ENCODE measurements at regions not wholly inside any gene's neighbourhood (a gene's known extent, or its start where the extent isn't known, plus 50 kb on each side); places are given as distances from the start of the nearest gene placed in this dataset.

DNA sequence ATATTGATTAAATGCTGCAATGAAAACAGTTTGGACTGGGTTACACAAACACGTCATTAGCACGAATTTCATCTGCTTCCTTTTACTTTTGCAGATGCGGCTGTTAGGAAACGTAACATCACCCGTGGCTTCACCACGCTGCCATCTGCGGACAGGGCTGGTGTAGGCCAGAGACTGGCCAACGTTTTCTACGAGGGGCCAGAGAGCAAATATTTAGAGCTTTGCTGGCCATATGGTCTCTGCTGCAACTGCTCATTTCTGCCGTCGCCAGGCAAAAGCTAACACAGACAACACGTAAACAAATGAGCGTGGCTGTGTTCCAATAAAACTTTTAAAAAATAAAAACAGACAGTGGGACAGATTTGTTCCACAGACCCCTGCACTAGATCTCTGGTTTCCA is 96.6 kb downstream of the ENGASE start:
- DNase-seq (ENCODE audit: low read depth), result no peak
- H3K4me3 ChIP-seq (ENCODE audit: low read length), result no peak overlapping the region
- TF ChIP-seq, protein P1, sequence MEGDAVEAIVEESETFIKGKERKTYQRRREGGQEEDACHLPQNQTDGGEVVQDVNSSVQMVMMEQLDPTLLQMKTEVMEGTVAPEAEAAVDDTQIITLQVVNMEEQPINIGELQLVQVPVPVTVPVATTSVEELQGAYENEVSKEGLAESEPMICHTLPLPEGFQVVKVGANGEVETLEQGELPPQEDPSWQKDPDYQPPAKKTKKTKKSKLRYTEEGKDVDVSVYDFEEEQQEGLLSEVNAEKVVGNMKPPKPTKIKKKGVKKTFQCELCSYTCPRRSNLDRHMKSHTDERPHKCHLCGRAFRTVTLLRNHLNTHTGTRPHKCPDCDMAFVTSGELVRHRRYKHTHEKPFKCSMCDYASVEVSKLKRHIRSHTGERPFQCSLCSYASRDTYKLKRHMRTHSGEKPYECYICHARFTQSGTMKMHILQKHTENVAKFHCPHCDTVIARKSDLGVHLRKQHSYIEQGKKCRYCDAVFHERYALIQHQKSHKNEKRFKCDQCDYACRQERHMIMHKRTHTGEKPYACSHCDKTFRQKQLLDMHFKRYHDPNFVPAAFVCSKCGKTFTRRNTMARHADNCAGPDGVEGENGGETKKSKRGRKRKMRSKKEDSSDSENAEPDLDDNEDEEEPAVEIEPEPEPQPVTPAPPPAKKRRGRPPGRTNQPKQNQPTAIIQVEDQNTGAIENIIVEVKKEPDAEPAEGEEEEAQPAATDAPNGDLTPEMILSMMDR (conservative IDR thresholded peaks at IDR 0.05; ENCODE audit: low read depth, low read length), result no peak

DNA sequence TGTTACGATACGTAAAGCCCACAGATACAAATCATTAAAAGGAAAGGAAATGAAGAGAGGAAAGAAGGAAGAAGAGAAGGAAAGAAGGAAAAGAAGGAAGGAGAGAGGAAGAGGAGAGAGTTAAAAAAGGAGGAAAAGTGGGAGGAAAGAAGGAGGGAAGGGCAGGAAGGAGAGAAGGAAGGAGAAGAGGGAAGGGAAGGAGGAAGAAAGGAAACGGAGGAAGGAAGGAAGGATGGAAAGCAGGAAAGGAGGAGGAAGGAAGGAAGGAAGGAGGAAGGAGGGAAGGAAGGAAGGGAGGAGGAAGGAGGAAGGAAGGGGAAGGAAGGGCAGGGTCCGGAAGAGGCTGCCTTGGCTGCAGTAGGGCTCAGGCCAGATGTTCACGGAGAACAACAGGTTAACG is 95.2 kb downstream of the ENGASE start:
- H3K4me3 ChIP-seq (ENCODE audit: low read length), result no peak overlapping the region
- no peak for DNase-seq (ENCODE audit: low read depth)
- TF ChIP-seq, protein P1 (conservative IDR thresholded peaks at IDR 0.05; ENCODE audit: low read depth, low read length), result no peak

DNA sequence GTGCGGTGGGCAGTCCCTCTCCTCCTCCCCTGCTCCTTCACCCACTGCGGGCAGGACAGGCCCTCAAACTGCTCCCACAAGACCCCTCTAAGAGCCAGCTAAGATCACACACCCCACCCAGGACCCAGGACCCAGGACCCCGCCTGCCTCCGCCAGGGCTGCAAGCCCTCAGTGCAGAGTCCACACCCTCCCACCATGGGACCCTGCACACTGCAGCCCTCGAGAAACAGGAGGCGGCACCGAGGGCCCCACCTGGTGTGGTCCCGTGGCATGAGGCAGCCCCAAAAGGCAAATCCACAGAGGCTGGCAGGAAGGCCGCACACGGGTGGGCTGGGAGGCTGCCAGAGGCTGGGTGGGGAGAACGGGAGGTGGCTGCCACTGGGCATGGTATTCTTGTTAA is 94.7 kb downstream of the ENGASE start:
- TF ChIP-seq, protein P1 (conservative IDR thresholded peaks at IDR 0.05; ENCODE audit: low read depth, low read length), result no peak
- no peak for DNase-seq (ENCODE audit: low read depth)
- no peak overlapping the region for H3K4me3 ChIP-seq (ENCODE audit: low read length)

DNA sequence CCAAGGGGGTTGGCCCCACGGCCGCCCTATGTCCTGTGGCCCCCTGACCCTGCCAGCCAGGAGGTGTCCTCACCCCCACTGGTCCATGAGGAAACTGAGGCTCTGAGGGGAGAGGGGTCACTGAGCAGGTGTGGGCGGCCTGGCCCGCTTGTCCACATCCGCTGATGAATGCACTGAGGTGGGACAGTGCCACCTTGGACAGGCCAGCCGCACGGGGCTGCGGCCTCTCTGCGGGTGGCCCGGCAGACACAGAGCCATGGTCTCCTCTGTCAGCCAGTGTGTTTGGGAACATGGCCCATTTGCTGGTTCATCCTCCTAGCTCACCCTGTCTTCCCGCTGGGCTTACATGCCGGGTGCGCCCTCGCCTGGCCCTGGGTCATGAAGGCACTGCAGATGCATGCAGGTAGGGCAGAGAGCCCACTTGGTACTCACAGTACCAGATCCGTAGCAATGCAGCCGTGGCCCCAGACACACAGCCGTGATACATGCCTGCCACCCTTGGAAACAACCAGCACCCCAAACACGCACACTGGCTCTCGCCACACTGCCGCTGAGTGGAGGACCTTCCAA is 93.9 kb downstream of the ENGASE start:
- DNase-seq (ENCODE audit: low read depth), result no peak
- TF ChIP-seq, protein P1 (conservative IDR thresholded peaks at IDR 0.05; ENCODE audit: low read depth, low read length), result no peak
- H3K4me3 ChIP-seq (ENCODE audit: low read length), result no peak overlapping the region

DNA sequence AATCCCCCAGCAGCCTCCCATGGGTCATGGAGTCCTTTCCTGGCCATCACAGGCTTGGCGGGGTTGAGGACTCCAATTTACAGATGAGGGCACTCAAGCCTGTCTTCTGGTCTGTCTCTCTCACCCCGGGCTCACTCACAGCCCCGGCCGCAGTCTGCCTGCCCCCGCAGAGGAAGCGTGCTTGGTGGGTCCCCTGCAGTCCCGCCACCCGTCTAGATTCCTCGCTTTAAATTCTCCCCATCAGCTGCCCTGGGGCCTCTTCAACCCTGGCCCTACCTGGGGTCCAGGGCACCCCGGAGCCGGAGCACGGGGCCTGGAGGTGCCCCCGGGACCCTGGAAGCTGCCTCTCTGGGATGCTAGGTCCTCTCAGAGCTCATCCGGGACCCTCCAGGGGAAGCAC is 92.9 kb downstream of the ENGASE start:
- DNase-seq (ENCODE audit: low read depth), result no peak
- H3K4me3 ChIP-seq (ENCODE audit: low read length), result no peak overlapping the region
- TF ChIP-seq, protein P1 (conservative IDR thresholded peaks at IDR 0.05; ENCODE audit: low read depth, low read length), result no peak

DNA sequence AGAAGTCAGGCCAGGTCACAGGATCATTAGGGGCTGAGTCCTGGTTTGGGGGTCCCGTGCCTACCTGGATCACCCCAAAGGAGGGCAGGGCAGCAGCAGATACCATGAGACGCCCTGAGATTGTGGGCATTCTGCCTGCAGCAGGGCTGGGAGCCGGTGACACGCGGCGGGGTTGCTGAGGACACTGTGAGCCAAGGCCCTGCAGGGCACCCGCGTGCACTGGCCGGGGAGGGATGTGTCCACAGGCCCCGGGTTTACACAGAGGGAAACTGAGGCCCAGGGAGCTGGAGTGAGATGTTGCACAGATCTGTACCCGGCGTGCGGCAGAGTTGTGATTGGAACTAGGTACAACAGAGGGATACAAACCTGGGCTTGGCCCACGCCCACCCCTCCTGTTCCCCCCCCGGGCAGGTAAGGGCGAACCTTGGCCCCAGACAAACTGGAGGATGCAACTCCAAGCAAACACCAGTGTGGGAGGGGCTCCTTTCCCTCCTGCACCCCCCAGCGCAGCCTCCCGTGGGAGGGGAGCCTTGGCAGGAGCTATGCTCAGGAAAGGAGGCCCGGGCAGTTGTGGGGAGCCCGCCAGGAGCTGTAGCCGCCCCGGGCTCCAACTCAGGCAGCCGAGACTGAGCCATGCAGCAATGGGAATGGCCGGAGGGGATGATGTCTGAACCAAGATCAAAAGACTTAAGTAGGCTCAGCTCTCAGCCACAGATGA is 91.3 kb downstream of the ENGASE start:
- no peak overlapping the region for H3K4me3 ChIP-seq (ENCODE audit: low read length)
- DNase-seq (ENCODE audit: low read depth), result no peak
- TF ChIP-seq, protein P1 (conservative IDR thresholded peaks at IDR 0.05; ENCODE audit: low read depth, low read length), result no peak

Measured in retinal pigment epithelial cell (primary cell).